ENCODE measurements at regions not wholly inside any gene's neighbourhood (a gene's known extent, or its start where the extent isn't known, plus 50 kb on each side); places are given as distances from the start of the nearest gene placed in this dataset.
A peak's percentile ranks its signal among the peaks of the same experiment; 100 is the strongest.
"Not testable (repeated sequence)": the region's sequence is repeated elsewhere in the genome, so short reads cannot be mapped to it uniquely, and the experiment has no call there.

GRCh38 chrX:150052226-150052625 is 113.9 kb upstream of the EOLA2 start:
- no peak for DNase-seq

- no peak for DNase-seq
Measured at GRCh38 chrX:150058728-150059127, 120.4 kb upstream of the EOLA2 start.

DNA sequence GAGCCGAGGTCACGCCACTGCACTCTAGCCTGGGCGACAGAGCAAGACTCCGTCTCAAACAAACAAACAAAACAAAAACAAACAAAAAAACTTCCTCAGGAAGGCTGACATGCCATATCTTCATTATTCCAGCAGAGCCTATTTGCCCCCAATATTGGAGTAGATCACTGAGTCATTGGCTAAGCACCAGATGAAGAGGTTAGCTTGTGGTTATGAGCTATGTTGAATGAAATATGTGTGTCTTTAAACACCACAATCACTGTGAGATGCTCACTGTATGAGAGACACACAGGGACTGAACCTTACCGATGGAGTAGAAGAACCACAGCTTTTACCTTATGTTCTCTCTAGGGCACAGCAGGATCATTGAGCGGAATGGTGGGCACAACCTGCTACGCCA is 122.1 kb upstream of the EOLA2 start:
- no peak for DNase-seq

- peak in 1 of 58 donors; percentile 0 for DNase-seq
Measured at GRCh38 chrX:150062292-150063137, 124.2 kb upstream of the EOLA2 start.

DNA sequence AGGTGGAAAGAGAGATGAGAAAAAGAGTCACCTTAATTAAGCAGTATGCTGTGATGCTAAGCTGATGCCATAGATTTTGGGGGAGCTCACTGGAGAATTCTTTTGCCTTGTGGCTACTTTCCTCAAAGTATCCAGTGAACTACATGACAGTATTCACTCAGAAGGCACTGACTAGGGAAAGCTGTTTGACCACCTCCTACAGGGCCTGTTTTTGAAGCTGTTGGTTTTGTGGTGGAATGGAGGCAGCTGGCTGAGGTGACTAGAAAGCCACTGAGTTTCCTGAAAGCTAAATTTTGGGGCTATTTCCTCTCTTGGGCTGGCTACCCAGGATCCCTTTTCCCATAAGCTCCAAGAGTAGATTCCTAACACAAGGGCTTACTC is 124.8 kb upstream of the EOLA2 start:
- DNase-seq: no peak

DNA sequence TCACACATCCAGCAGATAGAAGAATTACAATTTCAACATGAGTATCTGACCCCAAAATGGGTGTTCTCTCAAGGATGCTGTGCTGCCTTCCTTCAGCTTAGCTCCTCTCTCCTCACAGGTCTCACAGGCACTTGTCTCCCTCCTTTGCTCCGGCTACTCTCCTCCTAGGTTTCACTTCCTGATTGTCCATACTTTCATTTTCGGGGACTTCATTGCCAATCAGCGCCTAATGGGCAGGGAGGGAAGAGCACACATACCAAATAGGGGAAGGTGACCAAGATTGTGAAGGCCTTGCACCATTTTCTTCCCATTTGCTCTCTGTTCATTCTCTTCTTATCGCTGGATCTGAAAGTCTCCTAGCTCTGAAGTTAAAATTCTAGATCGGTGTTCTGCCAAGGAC is 125.4 kb upstream of the EOLA2 start:
- no peak for DNase-seq

- no peak for DNase-seq
Measured at GRCh38 chrX:150074175-150074574, 135.9 kb upstream of the EOLA2 start.

DNA sequence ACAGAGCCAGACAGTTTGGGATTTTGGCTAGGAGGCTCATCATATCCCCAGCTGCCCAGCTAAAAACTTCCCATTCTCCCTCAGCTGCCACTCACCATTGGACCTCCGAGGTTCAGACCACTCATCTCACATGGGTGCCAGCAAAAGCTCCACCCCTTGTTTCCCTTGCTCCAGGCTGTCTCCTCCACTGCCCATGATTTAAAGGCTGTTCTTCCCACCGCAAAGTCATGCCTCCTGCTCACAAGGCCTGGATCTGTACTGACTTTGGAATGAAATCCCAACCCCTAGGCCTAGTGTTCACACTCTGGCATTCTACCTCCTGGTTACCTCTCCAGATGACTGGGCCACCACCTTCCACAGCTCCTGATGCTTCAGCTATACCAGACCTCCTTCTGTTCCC is 142.2 kb upstream of the EOLA2 start:
- no peak for DNase-seq

GRCh38 chrX:150081076-150081475 is 142.8 kb upstream of the EOLA2 start:
- no peak for DNase-seq

GRCh38 chrX:150084496-150085229 is 146.4 kb upstream of the EOLA2 start:
- no peak for DNase-seq

GRCh38 chrX:150085881-150086280 is 147.6 kb upstream of the EOLA2 start:
- DNase-seq: no peak

GRCh38 chrX:150086371-150086770 is 148.1 kb upstream of the EOLA2 start:
- no peak for DNase-seq

DNA sequence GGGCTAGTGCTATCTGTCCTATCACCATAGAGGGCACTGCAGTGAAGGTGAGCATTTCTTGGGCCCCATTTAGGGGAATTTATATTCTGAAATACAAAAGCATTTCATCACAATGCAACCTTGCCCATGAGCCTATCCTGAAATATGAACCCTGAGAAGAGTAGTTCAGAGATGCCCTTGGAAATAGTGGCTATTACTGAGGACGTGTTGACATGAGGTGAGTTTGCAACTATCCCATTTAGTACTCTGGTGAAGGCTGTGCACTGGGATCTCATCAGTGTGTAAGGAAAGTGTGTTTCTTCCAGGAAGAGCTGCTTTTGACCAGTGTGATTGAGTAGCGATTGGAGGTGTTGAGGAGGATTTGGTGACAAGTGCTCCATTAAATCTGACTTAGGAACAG is 149.3 kb upstream of the EOLA2 start:
- DNase-seq: no peak

- DNase-seq: no peak
Measured at GRCh38 chrX:150088042-150088441, 149.8 kb upstream of the EOLA2 start.

DNA sequence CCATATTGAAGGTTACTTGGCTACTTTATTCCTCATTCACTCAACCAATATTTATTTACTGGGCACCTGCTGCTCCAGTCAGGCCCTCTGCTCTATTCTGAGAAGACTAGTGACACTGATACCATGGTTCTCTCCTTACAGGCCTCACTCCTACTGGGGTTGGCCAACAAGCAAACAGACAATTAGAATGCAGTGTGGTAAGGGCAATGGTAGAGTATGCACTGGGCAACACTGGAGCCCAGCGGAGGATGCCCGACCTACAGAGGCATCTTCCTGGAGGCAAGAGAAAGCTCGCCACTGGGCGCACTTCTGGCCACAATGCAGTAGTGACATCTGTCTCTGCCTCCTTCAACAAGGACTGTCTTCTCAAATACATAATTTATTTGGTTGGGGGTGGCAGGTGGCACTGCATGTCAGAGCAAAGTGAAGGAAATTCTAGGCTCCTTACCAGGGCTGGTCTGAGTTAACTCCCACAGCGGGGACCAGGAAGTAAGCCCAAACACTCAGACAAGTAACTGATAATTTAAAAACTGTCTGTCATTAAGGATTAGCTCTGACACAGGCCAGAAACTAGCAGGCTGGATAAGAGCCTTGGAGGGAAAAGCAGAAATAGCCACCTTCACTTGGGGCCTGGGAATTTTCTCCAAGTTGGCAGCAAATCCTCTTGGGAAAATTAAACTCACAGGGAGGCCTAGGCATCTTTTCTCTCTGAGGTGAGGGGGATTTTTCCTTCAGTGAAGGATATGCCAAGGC is 150.7 kb upstream of the EOLA2 start:
- no peak for DNase-seq

GRCh38 chrX:150091300-150091699 is 153.0 kb upstream of the EOLA2 start:
- not testable (repeated sequence) for DNase-seq

DNA sequence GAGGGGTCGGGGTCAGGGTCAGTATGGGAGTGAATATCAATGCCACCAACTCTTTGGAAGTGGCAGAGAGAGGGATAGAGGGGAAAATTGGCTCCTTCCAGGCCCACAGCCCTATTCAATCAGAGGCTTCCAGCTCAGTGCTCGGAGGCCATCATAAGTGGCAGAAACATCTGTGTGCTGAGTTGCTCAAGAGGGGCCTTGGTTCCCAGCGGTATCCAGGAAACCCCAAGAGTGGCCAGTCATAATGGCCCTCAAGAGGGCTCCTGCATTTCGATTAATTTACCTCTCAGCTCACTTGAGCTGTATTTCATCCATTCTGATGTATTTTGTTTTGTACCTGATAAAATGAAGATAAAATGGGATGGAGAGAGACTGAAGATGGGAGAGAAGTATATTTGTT is 154.3 kb upstream of the EOLA2 start:
- DNase-seq: no peak

GRCh38 chrX:150094375-150094774 is 156.1 kb upstream of the EOLA2 start:
- no peak for DNase-seq

- DNase-seq: no peak
Measured at GRCh38 chrX:150094996-150095395, 156.7 kb upstream of the EOLA2 start.

DNA sequence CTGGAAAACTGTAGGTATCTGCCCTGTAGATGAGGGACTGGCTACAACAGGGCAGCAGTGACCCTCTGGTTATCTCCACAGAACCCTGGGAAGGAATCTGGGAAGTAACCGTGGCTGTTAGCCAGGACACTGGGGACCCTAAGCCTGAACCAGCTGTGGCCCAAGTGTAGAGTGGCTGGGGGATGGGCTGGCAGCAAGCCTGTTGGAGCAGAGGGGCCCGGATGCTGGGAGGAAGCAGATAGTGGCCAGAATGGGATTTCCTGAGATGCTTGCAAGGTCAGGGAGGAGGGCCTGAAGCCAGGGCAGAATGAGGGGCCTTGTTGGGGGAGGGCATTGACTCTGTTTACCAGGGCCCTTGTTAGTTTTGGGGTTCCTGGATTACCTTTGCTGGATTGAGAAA is 161.0 kb upstream of the EOLA2 start:
- no peak for DNase-seq

DNA sequence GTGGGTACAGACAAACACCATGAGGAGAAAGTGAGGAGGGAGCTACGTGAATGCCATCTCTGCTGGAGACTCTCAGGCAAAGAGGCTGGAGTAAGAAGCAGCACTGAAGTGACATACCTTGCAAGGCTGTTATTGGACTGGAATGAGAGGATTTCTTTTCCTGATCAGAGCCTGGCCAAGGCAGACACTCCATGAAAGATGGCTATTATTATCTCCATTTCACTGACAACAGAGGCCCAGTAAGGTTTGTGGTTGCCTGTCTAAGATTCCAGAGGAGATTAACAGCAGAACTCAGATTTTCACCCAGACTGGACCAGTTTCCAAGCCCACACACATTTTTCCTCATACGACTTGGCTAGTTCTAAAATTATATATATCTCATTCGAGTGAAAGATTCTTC is 162.0 kb upstream of the EOLA2 start:
- DNase-seq: no peak

DNA sequence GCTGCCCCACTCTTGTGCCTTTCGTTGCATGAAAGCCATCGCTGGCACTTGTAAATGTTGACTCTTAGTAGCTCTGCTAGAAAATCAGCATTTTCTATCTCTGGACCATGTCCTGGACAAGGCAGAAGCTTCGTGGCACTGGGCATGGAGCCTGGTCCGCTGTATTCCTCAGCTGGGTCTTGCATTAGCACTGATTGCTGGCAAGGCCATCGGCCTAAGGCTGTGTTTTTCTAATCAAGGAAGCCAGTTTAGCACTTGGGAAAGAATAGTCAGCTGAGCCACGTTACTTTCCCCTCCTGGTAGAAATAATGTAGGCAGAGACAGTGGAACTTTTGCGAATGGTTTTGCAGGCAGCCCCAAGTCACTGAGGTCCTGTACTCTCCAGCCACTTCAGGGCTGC is 180.2 kb upstream of the EOLA2 start:
- no peak for DNase-seq
